GM23338 (cell line): ENCODE measurements at regions not wholly inside any gene's neighbourhood (a gene's known extent, or its start where the extent isn't known, plus 50 kb on each side); places are given as distances from the start of the nearest gene placed in this dataset.

Experiments used
- ATAC-seq: fragments of 200-7000 bp; cut with Tn5 transposase; 3 replicates; pipeline ENCODE4 v1.9.1; 2020
- DNase-seq: peaks from one replicate; pipeline ENCODE4 v3.0.0-alpha.2; 2015; ENCODE audit warnings: low spot score
- H2AFZ ChIP-seq: fragments of 200-600 bp; sonication (generic); 2 replicates; pipeline ENCODE4 v1.8.0; 2016; ENCODE audit warnings: antibody characterized with exemption, mild to moderate bottlenecking, moderate library complexity
- H3F3A ChIP-seq: fragments of 200-600 bp; sonication (generic); replicated peaks from 2 replicates; pipeline ENCODE4 v1.8.0; 2017; ENCODE audit warnings: antibody characterized with exemption, mixed run types, low read depth
- H3K27ac ChIP-seq: fragments of 200-600 bp; sonication (generic); 2 replicates; pipeline ENCODE4 v1.6.1; 2016; ENCODE audit warnings: low read depth
- H3K27me3 ChIP-seq: fragments of 200-600 bp; sonication (generic); 2 replicates; pipeline ENCODE4 v1.8.0; 2016; ENCODE audit warnings: mild to moderate bottlenecking, mixed run types, moderate library complexity; ENCODE audit not compliant: insufficient read depth
- H3K36me3 ChIP-seq: fragments of 200-600 bp; sonication (generic); 2 replicates; pipeline ENCODE4 v1.8.0; 2016; ENCODE audit warnings: mild to moderate bottlenecking; ENCODE audit not compliant: insufficient read depth
- H3K4me1 ChIP-seq: fragments of 200-600 bp; sonication (generic); 2 replicates; pipeline ENCODE4 v1.8.0; 2016; ENCODE audit warnings: mild to moderate bottlenecking, moderate library complexity; ENCODE audit not compliant: insufficient read depth
- H3K4me2 ChIP-seq: fragments of 200-600 bp; sonication (generic); 2 replicates; pipeline ENCODE4 v1.7.1; 2017; ENCODE audit warnings: mixed run types
- H3K4me3 ChIP-seq: fragments of 200-600 bp; sonication (generic); 2 replicates; pipeline ENCODE4 v1.6.1; 2016; ENCODE audit warnings: mixed run types
- H3K79me2 ChIP-seq: fragments of 200-600 bp; sonication (generic); replicated peaks from 2 replicates; pipeline ENCODE4 v1.8.0; 2017; ENCODE audit warnings: mild to moderate bottlenecking; ENCODE audit not compliant: insufficient read depth
- H3K9me2 ChIP-seq: fragments of 200-600 bp; sonication (generic); 2 replicates; pipeline ENCODE4 v1.8.0; 2017; ENCODE audit not compliant: insufficient read depth
- H4K20me1 ChIP-seq: fragments of 200-600 bp; sonication (generic); replicated peaks from 2 replicates; pipeline ENCODE4 v1.8.0; 2017; ENCODE audit warnings: mild to moderate bottlenecking; ENCODE audit not compliant: insufficient read depth
- H3K27ac Mint-ChIP-seq: 2 replicates; pipeline ENCODE4 v1.8.0; 2020; ENCODE audit warnings: inconsistent platforms, mild to moderate bottlenecking, moderate library complexity, mixed read lengths
- H3K27me3 Mint-ChIP-seq: 3 replicates; pipeline ENCODE4 v1.8.0; 2022; ENCODE audit warnings: low read depth, mild to moderate bottlenecking, moderate library complexity, mixed read lengths, inconsistent platforms; ENCODE audit not compliant: insufficient read depth, poor library complexity
- H3K36me3 Mint-ChIP-seq: 3 replicates; pipeline ENCODE4 v1.8.0; 2021; ENCODE audit warnings: low read depth, mild to moderate bottlenecking, inconsistent platforms, moderate library complexity, mixed read lengths
- H3K4me1 Mint-ChIP-seq: 3 replicates; pipeline ENCODE4 v1.8.0; 2020; ENCODE audit warnings: mild to moderate bottlenecking, inconsistent platforms, mixed read lengths
- H3K4me3 Mint-ChIP-seq: 3 replicates; pipeline ENCODE4 v1.8.0; 2021; ENCODE audit warnings: moderate library complexity, mild to moderate bottlenecking, inconsistent platforms, mixed read lengths
- H3K9me3 Mint-ChIP-seq: 3 replicates; pipeline ENCODE4 v1.8.0; 2020; ENCODE audit warnings: moderate library complexity, mild to moderate bottlenecking, inconsistent platforms, mixed read lengths
- CREB1 ChIP-seq: fragments of 250-450 bp; sonication (Bioruptor Pico); IDR thresholded peaks from 2 replicates; pipeline ENCODE4 v1.5.0; 2020; ENCODE audit warnings: low read depth, mild to moderate bottlenecking, moderate library complexity
- EZH2phosphoT487 ChIP-seq: fragments of 200-600 bp; sonication (generic); IDR thresholded peaks from one replicate; pipeline ENCODE4 v1.8.1; 2018; ENCODE audit warnings: antibody characterized with exemption; ENCODE audit not compliant: unreplicated experiment
- JUNB ChIP-seq: IDR thresholded peaks from one replicate; pipeline ENCODE4 v1.6.1; 2016; ENCODE audit warnings: antibody characterized with exemption; ENCODE audit not compliant: unreplicated experiment
- NANOG ChIP-seq: IDR thresholded peaks from 2 replicates; pipeline ENCODE4 v1.6.1; 2016; ENCODE audit warnings: antibody characterized with exemption, borderline replicate concordance
- POLR2AphosphoS5 ChIP-seq: IDR thresholded peaks from 2 replicates; pipeline ENCODE4 v1.6.1; 2016; ENCODE audit warnings: antibody characterized with exemption, low read depth
- STAT1 ChIP-seq: IDR thresholded peaks from one replicate; pipeline ENCODE4 v1.6.1; 2016; ENCODE audit warnings: antibody characterized with exemption; ENCODE audit not compliant: unreplicated experiment
- ZNF114 ChIP-seq: fragments of 250-450 bp; sonication (Bioruptor Pico); IDR thresholded peaks from 2 replicates; pipeline ENCODE4 v1.5.0; 2020; ENCODE audit warnings: mild to moderate bottlenecking, moderate library complexity
- ZNF331 ChIP-seq: fragments of 250-450 bp; sonication (Bioruptor Pico); IDR thresholded peaks from 2 replicates; pipeline ENCODE4 v1.5.0; 2020; ENCODE audit warnings: low read depth, mild to moderate bottlenecking, moderate library complexity
- TF ChIP-seq, protein P1 (sequence below), 2 experiments: fragments of 200-600 bp in 1 of 2; sonication (generic) in 1 of 2; conservative IDR thresholded peaks; 2 replicates each; pipeline versions ENCODE4 v1.5.1 to v1.6.1; 2016 to 2017; ENCODE audit warnings: antibody characterized with exemption in 2 of 2, low read depth in 2 of 2, mild to moderate bottlenecking in 2 of 2, moderate library complexity in 1 of 2
- TF ChIP-seq, protein P2 (sequence below): IDR thresholded peaks from 2 replicates; pipeline ENCODE4 v1.6.1; 2016; ENCODE audit warnings: antibody characterized with exemption
- TF ChIP-seq, protein P3 (sequence below): IDR thresholded peaks from one replicate; pipeline ENCODE4 v1.6.1; 2018; ENCODE audit warnings: antibody characterized with exemption; ENCODE audit not compliant: unreplicated experiment

DNA sequence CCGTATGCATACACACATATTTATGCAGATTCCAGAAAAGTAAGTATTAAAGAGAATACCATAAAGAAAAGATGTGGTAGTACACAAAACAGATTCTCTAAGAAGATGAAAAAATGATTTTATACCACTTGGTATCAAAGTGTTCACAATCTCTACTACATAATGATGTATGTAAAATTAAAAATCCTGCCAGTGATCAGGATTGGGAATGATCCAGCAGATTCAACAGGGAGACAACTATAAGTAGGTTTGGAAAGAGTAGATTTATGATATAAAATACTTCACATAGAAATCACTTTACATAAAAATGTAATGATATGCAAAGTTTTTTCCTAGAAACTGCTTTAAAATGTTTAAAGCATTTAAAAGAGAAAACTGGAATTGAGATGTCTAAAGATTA is 447.0 kb downstream of the CNTNAP4 start (continued):
- TF ChIP-seq, protein P1, sequence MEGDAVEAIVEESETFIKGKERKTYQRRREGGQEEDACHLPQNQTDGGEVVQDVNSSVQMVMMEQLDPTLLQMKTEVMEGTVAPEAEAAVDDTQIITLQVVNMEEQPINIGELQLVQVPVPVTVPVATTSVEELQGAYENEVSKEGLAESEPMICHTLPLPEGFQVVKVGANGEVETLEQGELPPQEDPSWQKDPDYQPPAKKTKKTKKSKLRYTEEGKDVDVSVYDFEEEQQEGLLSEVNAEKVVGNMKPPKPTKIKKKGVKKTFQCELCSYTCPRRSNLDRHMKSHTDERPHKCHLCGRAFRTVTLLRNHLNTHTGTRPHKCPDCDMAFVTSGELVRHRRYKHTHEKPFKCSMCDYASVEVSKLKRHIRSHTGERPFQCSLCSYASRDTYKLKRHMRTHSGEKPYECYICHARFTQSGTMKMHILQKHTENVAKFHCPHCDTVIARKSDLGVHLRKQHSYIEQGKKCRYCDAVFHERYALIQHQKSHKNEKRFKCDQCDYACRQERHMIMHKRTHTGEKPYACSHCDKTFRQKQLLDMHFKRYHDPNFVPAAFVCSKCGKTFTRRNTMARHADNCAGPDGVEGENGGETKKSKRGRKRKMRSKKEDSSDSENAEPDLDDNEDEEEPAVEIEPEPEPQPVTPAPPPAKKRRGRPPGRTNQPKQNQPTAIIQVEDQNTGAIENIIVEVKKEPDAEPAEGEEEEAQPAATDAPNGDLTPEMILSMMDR (conservative IDR thresholded peaks at IDR 0.05; ENCODE audit: low read depth in 2 of 2): no peak

DNA sequence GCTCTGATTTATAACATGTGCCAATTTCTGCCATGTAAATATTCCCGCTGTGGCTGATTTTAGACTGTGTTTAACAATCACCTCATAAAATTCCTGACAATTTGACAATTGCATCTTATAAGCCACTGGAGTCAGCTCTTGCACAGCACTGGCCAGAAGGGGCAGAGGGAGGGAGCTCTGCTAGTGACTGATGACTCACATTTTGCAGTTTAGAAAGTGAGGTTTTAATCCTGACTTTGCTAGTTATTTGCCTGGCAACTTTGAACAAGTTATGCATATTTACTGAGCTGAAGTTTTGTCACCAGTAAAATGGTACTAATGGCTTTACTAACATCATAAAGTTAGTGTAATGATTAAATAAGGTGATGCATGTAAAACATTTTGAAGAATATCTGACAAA is 452.3 kb downstream of the CNTNAP4 start:
- Mint-ChIP-seq H3K27me3 (peaks cover 2% of the 10 kb centered on the region), H3K4me1 (no peaks in the 10 kb centered on the region), H3K4me3 (no peak overlapping the region), H3K36me3 (no peaks in the 10 kb centered on the region; the same call in 2 of the 3 replicates), H3K9me3 (peaks cover 49% of the 10 kb centered on the region), H3K27ac (no peak overlapping the region)
- H2AFZ ChIP-seq: no peak overlapping the region
- peak; percentile 10 for DNase-seq
- no peak for ATAC-seq
- H3K36me3 ChIP-seq: no peaks in the 10 kb centered on the region
- no peaks in the 10 kb centered on the region for H3K27me3 ChIP-seq
- no peaks in the 10 kb centered on the region for H3K79me2 ChIP-seq
- H3K4me3 ChIP-seq: no peak overlapping the region
- H3K4me2 ChIP-seq: no peak overlapping the region
- no peaks in the 10 kb centered on the region for H3K9me2 ChIP-seq
- no peak overlapping the region for H3K27ac ChIP-seq
- no peaks in the 10 kb centered on the region for H4K20me1 ChIP-seq
- H3K4me1 ChIP-seq: no peaks in the 10 kb centered on the region
- H3F3A ChIP-seq: no peaks in the 10 kb centered on the region
- no peak for TF ChIP-seq STAT1
- no peak for TF ChIP-seq JUNB
- TF ChIP-seq, protein P2, sequence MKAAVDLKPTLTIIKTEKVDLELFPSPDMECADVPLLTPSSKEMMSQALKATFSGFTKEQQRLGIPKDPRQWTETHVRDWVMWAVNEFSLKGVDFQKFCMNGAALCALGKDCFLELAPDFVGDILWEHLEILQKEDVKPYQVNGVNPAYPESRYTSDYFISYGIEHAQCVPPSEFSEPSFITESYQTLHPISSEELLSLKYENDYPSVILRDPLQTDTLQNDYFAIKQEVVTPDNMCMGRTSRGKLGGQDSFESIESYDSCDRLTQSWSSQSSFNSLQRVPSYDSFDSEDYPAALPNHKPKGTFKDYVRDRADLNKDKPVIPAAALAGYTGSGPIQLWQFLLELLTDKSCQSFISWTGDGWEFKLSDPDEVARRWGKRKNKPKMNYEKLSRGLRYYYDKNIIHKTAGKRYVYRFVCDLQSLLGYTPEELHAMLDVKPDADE: no peak
- no peak for TF ChIP-seq NANOG
- no peak for TF ChIP-seq POLR2AphosphoS5
- TF ChIP-seq EZH2phosphoT487: no peak
- no peak for TF ChIP-seq CREB1 (CRISPR knock-in tag)
- no peak for TF ChIP-seq ZNF114
- no peak for TF ChIP-seq ZNF331 (CRISPR knock-in tag)
- TF ChIP-seq, protein P3, sequence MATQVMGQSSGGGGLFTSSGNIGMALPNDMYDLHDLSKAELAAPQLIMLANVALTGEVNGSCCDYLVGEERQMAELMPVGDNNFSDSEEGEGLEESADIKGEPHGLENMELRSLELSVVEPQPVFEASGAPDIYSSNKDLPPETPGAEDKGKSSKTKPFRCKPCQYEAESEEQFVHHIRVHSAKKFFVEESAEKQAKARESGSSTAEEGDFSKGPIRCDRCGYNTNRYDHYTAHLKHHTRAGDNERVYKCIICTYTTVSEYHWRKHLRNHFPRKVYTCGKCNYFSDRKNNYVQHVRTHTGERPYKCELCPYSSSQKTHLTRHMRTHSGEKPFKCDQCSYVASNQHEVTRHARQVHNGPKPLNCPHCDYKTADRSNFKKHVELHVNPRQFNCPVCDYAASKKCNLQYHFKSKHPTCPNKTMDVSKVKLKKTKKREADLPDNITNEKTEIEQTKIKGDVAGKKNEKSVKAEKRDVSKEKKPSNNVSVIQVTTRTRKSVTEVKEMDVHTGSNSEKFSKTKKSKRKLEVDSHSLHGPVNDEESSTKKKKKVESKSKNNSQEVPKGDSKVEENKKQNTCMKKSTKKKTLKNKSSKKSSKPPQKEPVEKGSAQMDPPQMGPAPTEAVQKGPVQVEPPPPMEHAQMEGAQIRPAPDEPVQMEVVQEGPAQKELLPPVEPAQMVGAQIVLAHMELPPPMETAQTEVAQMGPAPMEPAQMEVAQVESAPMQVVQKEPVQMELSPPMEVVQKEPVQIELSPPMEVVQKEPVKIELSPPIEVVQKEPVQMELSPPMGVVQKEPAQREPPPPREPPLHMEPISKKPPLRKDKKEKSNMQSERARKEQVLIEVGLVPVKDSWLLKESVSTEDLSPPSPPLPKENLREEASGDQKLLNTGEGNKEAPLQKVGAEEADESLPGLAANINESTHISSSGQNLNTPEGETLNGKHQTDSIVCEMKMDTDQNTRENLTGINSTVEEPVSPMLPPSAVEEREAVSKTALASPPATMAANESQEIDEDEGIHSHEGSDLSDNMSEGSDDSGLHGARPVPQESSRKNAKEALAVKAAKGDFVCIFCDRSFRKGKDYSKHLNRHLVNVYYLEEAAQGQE: no peak
- TF ChIP-seq, protein P1 (conservative IDR thresholded peaks at IDR 0.05; ENCODE audit: low read depth in 2 of 2): no peak
